Small intestine (tissue), 7 donors: ENCODE measurements at regions not wholly inside any gene's neighbourhood (a gene's known extent, or its start where the extent isn't known, plus 50 kb on each side); places are given as distances from the start of the nearest gene placed in this dataset.

ENCODE experiments used
- DNase-seq, 2 donors: peaks; one replicate each; pipeline versions ENCODE4 v3.0.0 to v3.0.0-alpha.2; 2013
- FAIRE-seq: peaks from 2 replicates; lab custom pipeline; 2012; peaks lifted over from hg19 to GRCh38; lab: Jason Lieb, UNC
- H3K27ac ChIP-seq, 3 donors: one replicate each; pipeline ENCODE4 v1.5.1; 2013; ENCODE audit warnings: low read length in 2 of 3, mild to moderate bottlenecking in 2 of 3, control low read depth in 1 of 3, inconsistent platforms in 1 of 3, low read depth in 1 of 3, moderate library complexity in 1 of 3
- H3K27me3 ChIP-seq, 3 donors: one replicate each; pipeline ENCODE4 v1.6.1; 2013; ENCODE audit warnings: low read length in 3 of 3, inconsistent platforms in 1 of 3; ENCODE audit not compliant: control insufficient read depth in 3 of 3, insufficient read depth in 3 of 3
- H3K36me3 ChIP-seq, 3 donors: one replicate each; pipeline ENCODE4 v1.6.1; 2013; ENCODE audit warnings: low read length in 3 of 3, inconsistent platforms in 1 of 3, low read depth in 1 of 3, mild to moderate bottlenecking in 1 of 3, moderate library complexity in 1 of 3; ENCODE audit not compliant: control insufficient read depth in 3 of 3, insufficient read depth in 2 of 3
- H3K4me1 ChIP-seq, 3 donors: one replicate each; pipeline ENCODE4 v1.6.1; 2013; ENCODE audit warnings: low read length in 2 of 3, inconsistent platforms in 1 of 3, low read depth in 1 of 3, mild to moderate bottlenecking in 1 of 3, moderate library complexity in 1 of 3; ENCODE audit not compliant: control insufficient read depth in 3 of 3, insufficient read depth in 2 of 3
- H3K4me3 ChIP-seq, 3 donors: one replicate each; pipeline ENCODE4 v1.5.1; 2013; ENCODE audit warnings: low read length in 3 of 3, control low read depth in 1 of 3, inconsistent platforms in 1 of 3, low read depth in 1 of 3, mild to moderate bottlenecking in 1 of 3, moderate library complexity in 1 of 3
- H3K9me3 ChIP-seq, 2 donors: one replicate each; pipeline ENCODE4 v1.6.1; 2013; ENCODE audit warnings: low read depth in 1 of 2, low read length in 1 of 2; ENCODE audit not compliant: control insufficient read depth in 2 of 2, insufficient read depth in 1 of 2
- WGBS, 3 donors: extraction: QIAGEN DNeasy Blood & Tissue Kit; methylation state at CpG; one replicate each; pipeline ENCODE4 v1.1.7; 2013; 5-methylcytosine and 5-hydroxymethylcytosine counted together
- donor health status: healthy with polysubstance abuse.
- donor health status: control.
- donor health status: control.
- donor health status: Bipolar disorder and iron deficiency.
- donor health status: healthy.

GRCh38 chr15:61481886-61482285, 252.8 kb upstream of the RORA start:
- Histone ChIP-seq H3K4me1 (no peaks in the 10 kb centered on the region), H3K9me3 (no peaks in the 10 kb centered on the region), H3K27ac (no peak overlapping the region), H3K36me3 (no peaks in the 10 kb centered on the region), H3K27me3 (no peaks in the 10 kb centered on the region), H3K4me3 (no peak overlapping the region)
- FAIRE-seq, result no peak
- WGBS, 3 donors, result 60 to 76% (median 74%) methylated on average over 1 of the region's 1 CpG
- no peak for DNase-seq

- Histone ChIP-seq H3K36me3 (no peaks in the 10 kb centered on the region), H3K4me3 (no peak overlapping the region), H3K4me1 (no peaks in the 10 kb centered on the region), H3K27ac (no peak overlapping the region), H3K9me3 (no peaks in the 10 kb centered on the region), H3K27me3 (no peaks in the 10 kb centered on the region)
- DNase-seq (no peak), FAIRE-seq (no peak)
- WGBS, 3 donors, result 48 to 56% (median 48%) methylated on average over 5 of the region's 5 CpGs
Measured at GRCh38 chr15:61480863-61481262, 251.8 kb upstream of the RORA start.

- DNase-seq, result no peak
- no peaks in the 10 kb centered on the region for H3K4me1 ChIP-seq
- no peak overlapping the region for H3K4me3 ChIP-seq
- 54 to 73% (median 64%) methylated on average over 5 of the region's 5 CpGs for WGBS, 3 donors
- no peak for FAIRE-seq
- no peaks in the 10 kb centered on the region for H3K36me3 ChIP-seq
- no peak overlapping the region for H3K27ac ChIP-seq
- H3K9me3 ChIP-seq, result no peaks in the 10 kb centered on the region
- no peaks in the 10 kb centered on the region for H3K27me3 ChIP-seq
Measured at GRCh38 chr15:61480295-61480694, 251.2 kb upstream of the RORA start.

- H3K9me3 ChIP-seq, result no peaks in the 10 kb centered on the region
- H3K36me3 ChIP-seq, result no peaks in the 10 kb centered on the region
- FAIRE-seq (no peak), DNase-seq (no peak)
- 58 to 83% (median 71%) methylated on average over 2 of the region's 2 CpGs for WGBS, 3 donors
- H3K27me3 ChIP-seq, result peaks cover 0 to 3% (median 0%) of the 10 kb centered on the region in 3 donors
- H3K27ac ChIP-seq, result no peak overlapping the region
- H3K4me3 ChIP-seq, result no peak overlapping the region
- H3K4me1 ChIP-seq, result no peaks in the 10 kb centered on the region
Measured at GRCh38 chr15:61479613-61480012, 250.5 kb upstream of the RORA start.

- Histone ChIP-seq H3K9me3 (no peaks in the 10 kb centered on the region), H3K4me1 (no peaks in the 10 kb centered on the region), H3K27ac (no peak overlapping the region), H3K36me3 (no peaks in the 10 kb centered on the region), H3K27me3 (peaks cover 0 to 3% (median 0%) of the 10 kb centered on the region in 3 donors), H3K4me3 (no peak overlapping the region)
- WGBS, 3 donors, result 82 to 95% (median 86%) methylated on average over 1 of the region's 1 CpG
- no peak for FAIRE-seq
- no peak for DNase-seq
Measured at GRCh38 chr15:61476741-61477140, 247.6 kb upstream of the RORA start.

- no peak overlapping the region for H3K27ac ChIP-seq
- H3K4me3 ChIP-seq, result no peak overlapping the region
- WGBS, 3 donors, result 64 to 74% (median 67%) methylated on average over 1 of the region's 1 CpG
- no peaks in the 10 kb centered on the region for H3K9me3 ChIP-seq
- FAIRE-seq (no peak), DNase-seq (no peak)
- no peaks in the 10 kb centered on the region for H3K36me3 ChIP-seq
- no peaks in the 10 kb centered on the region for H3K4me1 ChIP-seq
- H3K27me3 ChIP-seq, result peaks cover 0 to 3% (median 0%) of the 10 kb centered on the region in 3 donors
Measured at GRCh38 chr15:61474796-61475195, 245.7 kb upstream of the RORA start.

- no peaks in the 10 kb centered on the region for H3K36me3 ChIP-seq
- WGBS, 3 donors, result 49 to 55% (median 50%) methylated on average over 2 of the region's 2 CpGs
Measured at GRCh38 chr15:61467823-61468222, 238.7 kb upstream of the RORA start.

GRCh38 chr15:61459785-61460707, 230.9 kb upstream of the RORA start:
- H3K4me1 ChIP-seq, result no peaks in the 10 kb centered on the region
- H3K27ac ChIP-seq, result no peak overlapping the region
- H3K27me3 ChIP-seq, result peaks cover 0 to 2% (median 0%) of the 10 kb centered on the region in 3 donors
- 41 to 58% (median 47%) methylated on average over 9 of the region's 9 CpGs for WGBS, 3 donors
- no peaks in the 10 kb centered on the region for H3K36me3 ChIP-seq
- no peaks in the 10 kb centered on the region for H3K9me3 ChIP-seq
- no peak for DNase-seq
- no peak for FAIRE-seq
- no peak overlapping the region for H3K4me3 ChIP-seq

More at GRCh38 chr15:61467823-61468222, 238.7 kb upstream of the RORA start:
- DNase-seq, result no peak
- no peak overlapping the region for H3K4me3 ChIP-seq
- H3K27ac ChIP-seq, result no peak overlapping the region
- no peaks in the 10 kb centered on the region for H3K9me3 ChIP-seq
- FAIRE-seq, result no peak
- H3K4me1 ChIP-seq, result no peaks in the 10 kb centered on the region
- no peaks in the 10 kb centered on the region for H3K27me3 ChIP-seq
